ENCODE measurements at regions not wholly inside any gene's neighbourhood (a gene's known extent, or its start where the extent isn't known, plus 50 kb on each side); places are given as distances from the start of the nearest gene placed in this dataset.

- dilution Hi-C loops (cut with MboI; ENCODE audit: extremely low pct_ligation_motif_present, low sequenced_read_pairs): no loop called here
- Histone ChIP-seq H3K4me2 (ENCODE audit: control insufficient read depth, extremely low read depth, insufficient read depth, low read depth, low read length) (no peak overlapping the region), H3K9ac (ENCODE audit: control insufficient read depth, extremely low read depth, insufficient read depth, low read length) (no peak overlapping the region), H3K27ac (ENCODE audit: control insufficient read depth, insufficient read depth, low read length) (no peak overlapping the region), H3K27me3 (ENCODE audit: control insufficient read depth, extremely low read depth, insufficient read depth, low read length) (no peaks in the 10 kb centered on the region), H3K79me2 (ENCODE audit: control insufficient read depth, insufficient read depth, low read length) (no peaks in the 10 kb centered on the region), H3K4me3 (ENCODE audit: control insufficient read depth in 2 of 3, extremely low read depth in 1 of 3, insufficient read depth in 2 of 3, low read depth in 1 of 3, low read length in 3 of 3) (no peak overlapping the region), H3K9me3 (ENCODE audit: control insufficient read depth, low read depth, low read length) (no peaks in the 10 kb centered on the region), H3K36me3 (ENCODE audit: control insufficient read depth in 2 of 2, extremely low read depth in 1 of 2, insufficient read depth in 2 of 2, low read length in 2 of 2) (no peaks in the 10 kb centered on the region), H2AFZ (ENCODE audit: control insufficient read depth, low read length) (no peak overlapping the region), H3K4me1 (ENCODE audit: control insufficient read depth, extremely low read depth, insufficient read depth, low read length) (no peaks in the 10 kb centered on the region), H4K20me1 (ENCODE audit: control insufficient read depth, extremely low read depth, insufficient read depth, low read length) (no peaks in the 10 kb centered on the region), H3K9me1 (ENCODE audit: control insufficient read depth, extremely low read depth, insufficient read depth, low read length) (no peaks in the 10 kb centered on the region)
- FAIRE-seq (no peak), DNase-seq (ENCODE audit: low read depth, low spot score) (no peak)
- TF ChIP-seq CTCF (optimal IDR thresholded peaks at IDR 0.05 in 1 of 3, IDR thresholded peaks at IDR 0.05 in 1 of 3, conservative IDR thresholded peaks at IDR 0.05 in 1 of 3; ENCODE audit: extremely low read depth in 1 of 3, insufficient read depth in 2 of 3, low read length in 3 of 3) (no peak), EZH2 (IDR thresholded peaks at IDR 0.05; ENCODE audit: low read length) (no peak)
These were observed 484.0 kb upstream of the ZWINT start for GRCh38 chr10:56844978-56845529.

- dilution Hi-C loops (cut with MboI; ENCODE audit: extremely low pct_ligation_motif_present, low sequenced_read_pairs): no loop called here
- no peak for DNase-seq (ENCODE audit: low read depth, low spot score)
- H3K27me3 ChIP-seq (ENCODE audit: control insufficient read depth, extremely low read depth, insufficient read depth, low read length): no peaks in the 10 kb centered on the region
- no peak overlapping the region for H2AFZ ChIP-seq (ENCODE audit: control insufficient read depth, low read length)
- no peak overlapping the region for H3K4me2 ChIP-seq (ENCODE audit: control insufficient read depth, extremely low read depth, insufficient read depth, low read depth, low read length)
- H3K4me3 ChIP-seq (ENCODE audit: control insufficient read depth in 2 of 3, extremely low read depth in 1 of 3, insufficient read depth in 2 of 3, low read depth in 1 of 3, low read length in 3 of 3): no peak overlapping the region
- no peak overlapping the region for H3K27ac ChIP-seq (ENCODE audit: control insufficient read depth, insufficient read depth, low read length)
- no peaks in the 10 kb centered on the region for H3K9me1 ChIP-seq (ENCODE audit: control insufficient read depth, extremely low read depth, insufficient read depth, low read length)
- H3K4me1 ChIP-seq (ENCODE audit: control insufficient read depth, extremely low read depth, insufficient read depth, low read length): no peaks in the 10 kb centered on the region
- H3K79me2 ChIP-seq (ENCODE audit: control insufficient read depth, insufficient read depth, low read length): no peaks in the 10 kb centered on the region
- H3K9ac ChIP-seq (ENCODE audit: control insufficient read depth, extremely low read depth, insufficient read depth, low read length): no peak overlapping the region
- no peak for TF ChIP-seq CTCF (optimal IDR thresholded peaks at IDR 0.05 in 1 of 3, IDR thresholded peaks at IDR 0.05 in 1 of 3, conservative IDR thresholded peaks at IDR 0.05 in 1 of 3; ENCODE audit: extremely low read depth in 1 of 3, insufficient read depth in 2 of 3, low read length in 3 of 3)
- no peak for TF ChIP-seq EZH2 (IDR thresholded peaks at IDR 0.05; ENCODE audit: low read length)
- H4K20me1 ChIP-seq (ENCODE audit: control insufficient read depth, extremely low read depth, insufficient read depth, low read length): no peaks in the 10 kb centered on the region
- H3K36me3 ChIP-seq (ENCODE audit: control insufficient read depth in 2 of 2, extremely low read depth in 1 of 2, insufficient read depth in 2 of 2, low read length in 2 of 2): no peaks in the 10 kb centered on the region
- FAIRE-seq: no peak
- no peaks in the 10 kb centered on the region for H3K9me3 ChIP-seq (ENCODE audit: control insufficient read depth, low read depth, low read length)
These were observed 475.6 kb upstream of the ZWINT start for GRCh38 chr10:56836659-56837058.

Measured in keratinocyte (primary cell).